B cell (primary cell): ENCODE measurements at regions not wholly inside any gene's neighbourhood (a gene's known extent, or its start where the extent isn't known, plus 50 kb on each side); places are given as distances from the start of the nearest gene placed in this dataset.

ENCODE experiments used
- CTCF ChIP-seq: fragments of 200-600 bp; IDR thresholded peaks from one replicate; pipeline ENCODE4 v1.8.0; 2022; ENCODE audit warnings: antibody characterized with exemption, mild to moderate bottlenecking
- EZH2 ChIP-seq: IDR thresholded peaks from 2 replicates; pipeline ENCODE4 v1.6.1; 2012; ENCODE audit warnings: borderline replicate concordance, low read depth, mild to moderate bottlenecking, moderate library complexity, low read length; ENCODE audit not compliant: insufficient read depth, poor library complexity, severe bottlenecking

DNA sequence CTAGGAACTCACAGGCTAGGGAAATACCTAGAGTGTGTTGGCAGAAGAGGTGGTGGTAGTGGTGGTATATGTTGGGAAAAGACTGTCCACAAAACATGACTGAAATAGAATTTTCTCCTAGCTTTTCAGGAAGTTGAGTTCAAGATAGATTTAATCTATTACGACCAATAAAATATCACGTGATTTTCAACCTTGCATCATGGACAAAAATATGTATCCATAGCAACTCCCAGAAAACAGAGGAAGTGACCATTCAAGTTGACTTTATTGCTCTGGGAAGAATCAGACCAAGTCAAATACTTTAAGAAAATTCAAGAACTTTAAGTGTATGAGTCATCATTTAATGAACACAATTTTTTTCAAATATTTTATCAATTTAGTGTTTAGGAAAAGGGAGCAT, 347.0 kb upstream of the ZNF385D start:
- TF ChIP-seq CTCF = no peak
- TF ChIP-seq EZH2 = no peak
